Smooth muscle cell (in vitro differentiated cells): ENCODE measurements at regions not wholly inside any gene's neighbourhood (a gene's known extent, or its start where the extent isn't known, plus 50 kb on each side); places are given as distances from the start of the nearest gene placed in this dataset.

Source experiments
- DNase-seq: peaks from one replicate; lab custom pipeline; 2025; ENCODE audit not compliant: unreplicated experiment; lab: John Stamatoyannopoulos, UW
- H2AFZ ChIP-seq: fragments of 200-600 bp; sonication (generic); 2 replicates; pipeline ENCODE4 v1.6.0; 2016; ENCODE audit warnings: antibody characterized with exemption, low read depth, mild to moderate bottlenecking
- H3F3A ChIP-seq: fragments of 200-600 bp; sonication (generic); 2 replicates; pipeline ENCODE4 v1.6.0; 2017; ENCODE audit warnings: antibody characterized with exemption, low read depth
- H3K27ac ChIP-seq: fragments of 200-600 bp; sonication (generic); 2 replicates; pipeline ENCODE4 v1.5.1; 2016; ENCODE audit warnings: low read depth, mild to moderate bottlenecking
- H3K27me3 ChIP-seq: fragments of 200-600 bp; sonication (generic); 2 replicates; pipeline ENCODE4 v1.6.1; 2016; ENCODE audit warnings: low read depth, mild to moderate bottlenecking
- H3K36me3 ChIP-seq: fragments of 200-600 bp; sonication (generic); 2 replicates; pipeline ENCODE4 v1.5.1; 2016; ENCODE audit warnings: low read depth
- H3K4me1 ChIP-seq: fragments of 200-600 bp; sonication (generic); 2 replicates; pipeline ENCODE4 v1.5.1; 2016; ENCODE audit warnings: low read depth
- H3K4me2 ChIP-seq: fragments of 200-600 bp; sonication (generic); 2 replicates; pipeline ENCODE4 v1.6.0; 2016; ENCODE audit warnings: mild to moderate bottlenecking
- H3K4me3 ChIP-seq: fragments of 200-600 bp; sonication (generic); 2 replicates; pipeline ENCODE4 v1.5.1; 2016; ENCODE audit warnings: mild to moderate bottlenecking
- H3K79me2 ChIP-seq: fragments of 200-600 bp; sonication (generic); 2 replicates; pipeline ENCODE4 v1.6.0; 2016; ENCODE audit warnings: low read depth, mild to moderate bottlenecking
- H3K9ac ChIP-seq: fragments of 200-600 bp; sonication (generic); 2 replicates; pipeline ENCODE4 v1.6.0; 2016; ENCODE audit warnings: low read depth
- H3K9me3 ChIP-seq: fragments of 200-600 bp; sonication (generic); replicated peaks from 2 replicates; pipeline ENCODE4 v1.5.1; 2016; ENCODE audit warnings: low read depth
- H4K20me1 ChIP-seq: fragments of 200-600 bp; sonication (generic); 2 replicates; pipeline ENCODE4 v1.6.0; 2016; ENCODE audit warnings: low read depth
- WGBS: methylation state at CpG from one replicate; pipeline ENCODE4 v1.1.7; 2016; ENCODE audit warnings: low lambda C conversion rate; 5-methylcytosine and 5-hydroxymethylcytosine counted together
- TF ChIP-seq, protein P1 (sequence below): fragments of 200-600 bp; sonication (generic); IDR thresholded peaks from 2 replicates; pipeline ENCODE4 v1.5.1; 2017; ENCODE audit warnings: borderline replicate concordance, mild to moderate bottlenecking, antibody characterized with exemption; ENCODE audit not compliant: insufficient read depth, poor library complexity, severe bottlenecking

- DNase-seq, result no peak
These were observed 156.9 kb upstream of the DCC start for GRCh38 chr18:52183107-52183506.

GRCh38 chr18:52190195-52190594, 149.8 kb upstream of the DCC start:
- Histone ChIP-seq H3K9ac (no peak overlapping the region), H4K20me1 (no peaks in the 10 kb centered on the region), H3K4me3 (no peak overlapping the region), H3K4me1 (no peaks in the 10 kb centered on the region), H3K27me3 (no peaks in the 10 kb centered on the region), H3K9me3 (no peaks in the 10 kb centered on the region), H3K36me3 (no peaks in the 10 kb centered on the region), H2AFZ (no peak overlapping the region), H3K27ac (no peak overlapping the region), H3F3A (no peaks in the 10 kb centered on the region), H3K4me2 (no peak overlapping the region), H3K79me2 (no peaks in the 10 kb centered on the region)
- TF ChIP-seq, protein P1, sequence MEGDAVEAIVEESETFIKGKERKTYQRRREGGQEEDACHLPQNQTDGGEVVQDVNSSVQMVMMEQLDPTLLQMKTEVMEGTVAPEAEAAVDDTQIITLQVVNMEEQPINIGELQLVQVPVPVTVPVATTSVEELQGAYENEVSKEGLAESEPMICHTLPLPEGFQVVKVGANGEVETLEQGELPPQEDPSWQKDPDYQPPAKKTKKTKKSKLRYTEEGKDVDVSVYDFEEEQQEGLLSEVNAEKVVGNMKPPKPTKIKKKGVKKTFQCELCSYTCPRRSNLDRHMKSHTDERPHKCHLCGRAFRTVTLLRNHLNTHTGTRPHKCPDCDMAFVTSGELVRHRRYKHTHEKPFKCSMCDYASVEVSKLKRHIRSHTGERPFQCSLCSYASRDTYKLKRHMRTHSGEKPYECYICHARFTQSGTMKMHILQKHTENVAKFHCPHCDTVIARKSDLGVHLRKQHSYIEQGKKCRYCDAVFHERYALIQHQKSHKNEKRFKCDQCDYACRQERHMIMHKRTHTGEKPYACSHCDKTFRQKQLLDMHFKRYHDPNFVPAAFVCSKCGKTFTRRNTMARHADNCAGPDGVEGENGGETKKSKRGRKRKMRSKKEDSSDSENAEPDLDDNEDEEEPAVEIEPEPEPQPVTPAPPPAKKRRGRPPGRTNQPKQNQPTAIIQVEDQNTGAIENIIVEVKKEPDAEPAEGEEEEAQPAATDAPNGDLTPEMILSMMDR, result no peak
- no peak for DNase-seq
- WGBS, result 87% methylated on average over 3 of the region's 3 CpGs

More at GRCh38 chr18:52183107-52183506, 156.9 kb upstream of the DCC start:
- Histone ChIP-seq H2AFZ (no peak overlapping the region), H3K4me2 (no peak overlapping the region), H3K27ac (no peak overlapping the region), H3K79me2 (no peaks in the 10 kb centered on the region), H4K20me1 (no peaks in the 10 kb centered on the region), H3K4me3 (no peak overlapping the region), H3K27me3 (no peaks in the 10 kb centered on the region), H3F3A (no peaks in the 10 kb centered on the region), H3K36me3 (no peaks in the 10 kb centered on the region), H3K4me1 (no peaks in the 10 kb centered on the region), H3K9ac (no peak overlapping the region), H3K9me3 (no peaks in the 10 kb centered on the region)
- TF ChIP-seq, protein P1, result no peak
- WGBS, result 96% methylated on average over 2 of the region's 2 CpGs

DNA sequence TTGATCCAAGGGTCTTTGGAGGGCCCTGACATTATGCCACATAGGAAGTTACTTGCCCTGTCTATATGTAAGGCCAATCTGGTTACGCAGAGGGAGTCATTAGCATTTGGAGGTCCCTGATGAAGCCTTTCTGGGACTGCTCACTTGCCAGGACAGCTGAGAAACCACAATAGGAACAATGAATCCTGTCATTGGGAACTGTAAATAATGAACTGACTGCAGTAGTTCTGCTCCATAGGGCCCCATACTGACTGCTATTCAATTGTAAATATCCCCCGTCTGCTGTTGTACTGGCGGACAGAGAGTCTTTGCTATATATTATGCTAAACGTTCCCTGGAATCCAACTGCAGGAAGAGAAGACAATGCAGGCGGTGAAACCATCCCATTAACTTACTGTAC, 149.4 kb upstream of the DCC start:
- H3K36me3 ChIP-seq, result no peaks in the 10 kb centered on the region
- H3K27ac ChIP-seq, result no peak overlapping the region
- no peaks in the 10 kb centered on the region for H3F3A ChIP-seq
- H4K20me1 ChIP-seq, result no peaks in the 10 kb centered on the region
- H3K4me1 ChIP-seq, result no peaks in the 10 kb centered on the region
- H3K4me2 ChIP-seq, result no peak overlapping the region
- no peaks in the 10 kb centered on the region for H3K9me3 ChIP-seq
- no peak overlapping the region for H3K4me3 ChIP-seq
- H3K9ac ChIP-seq, result no peak overlapping the region
- no peaks in the 10 kb centered on the region for H3K79me2 ChIP-seq
- H3K27me3 ChIP-seq, result no peaks in the 10 kb centered on the region
- no peak overlapping the region for H2AFZ ChIP-seq
- DNase-seq, result no peak
- 73% methylated on average over 5 of the region's 5 CpGs for WGBS
- TF ChIP-seq, protein P1, result no peak

DNA sequence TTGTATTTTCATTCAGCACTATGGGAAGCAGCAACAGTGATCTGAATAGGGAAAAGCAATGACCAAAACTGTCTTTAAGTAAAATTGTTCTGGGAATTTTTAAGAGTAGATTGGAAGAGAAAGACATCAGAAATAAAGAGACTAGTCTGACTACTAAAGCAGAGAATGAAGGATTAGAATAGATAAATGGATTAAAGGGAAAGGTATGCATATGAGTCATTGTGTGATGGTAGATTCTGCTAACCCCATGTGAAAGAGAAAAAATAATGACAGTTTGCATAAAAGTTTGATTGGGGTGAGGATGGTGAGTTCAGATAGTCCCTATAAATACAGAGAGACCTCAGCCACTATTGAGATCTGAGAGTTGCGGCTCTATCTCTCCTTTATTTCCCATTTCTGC, 139.6 kb upstream of the DCC start:
- Histone ChIP-seq H3F3A (no peaks in the 10 kb centered on the region), H3K9ac (no peak overlapping the region), H3K27me3 (no peaks in the 10 kb centered on the region), H3K4me3 (no peak overlapping the region), H3K36me3 (no peaks in the 10 kb centered on the region), H2AFZ (no peak overlapping the region), H3K9me3 (no peaks in the 10 kb centered on the region), H3K4me1 (peaks cover 8% of the 10 kb centered on the region), H3K4me2 (no peak overlapping the region), H3K79me2 (no peaks in the 10 kb centered on the region), H3K27ac (no peak overlapping the region), H4K20me1 (no peaks in the 10 kb centered on the region)
- DNase-seq, result no peak
- TF ChIP-seq, protein P1, result no peak
- WGBS, result 100% methylated on average over 1 of the region's 1 CpG
